HG03378 (cell line): ENCODE measurements at regions not wholly inside any gene's neighbourhood (a gene's known extent, or its start where the extent isn't known, plus 50 kb on each side); places are given as distances from the start of the nearest gene placed in this dataset.
"Not testable (repeated sequence)": the region's sequence is repeated elsewhere in the genome, so short reads cannot be mapped to it uniquely, and the experiment has no call there.

Source experiments
- ATAC-seq: cut with Tn5 transposase; IDR thresholded peaks from one replicate; pipeline ENCODE4 v1.9.1; 2021; ENCODE audit warnings: mild to moderate bottlenecking, moderate library complexity; ENCODE audit not compliant: unreplicated experiment

DNA sequence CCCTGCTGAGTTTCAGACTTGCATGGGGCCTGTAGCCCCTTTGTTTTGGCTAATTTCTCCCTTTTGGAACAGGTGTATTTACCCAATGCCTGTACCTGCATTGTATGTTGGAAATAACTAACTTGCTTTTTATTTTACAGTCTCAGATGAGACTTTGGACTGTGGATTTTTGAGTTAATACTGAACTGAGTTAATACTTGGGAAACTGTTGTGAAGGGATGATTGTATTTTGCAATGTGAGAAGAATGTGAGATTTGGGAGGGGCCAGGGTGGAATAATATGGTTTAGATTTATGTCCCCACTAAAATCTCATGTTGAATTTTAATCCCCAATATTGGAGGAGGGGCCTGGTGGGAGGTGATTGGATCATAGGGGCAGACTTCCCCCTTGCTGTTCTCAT is 99.1 kb upstream of the IRAK1BP1 start:
- ATAC-seq: no peak

DNA sequence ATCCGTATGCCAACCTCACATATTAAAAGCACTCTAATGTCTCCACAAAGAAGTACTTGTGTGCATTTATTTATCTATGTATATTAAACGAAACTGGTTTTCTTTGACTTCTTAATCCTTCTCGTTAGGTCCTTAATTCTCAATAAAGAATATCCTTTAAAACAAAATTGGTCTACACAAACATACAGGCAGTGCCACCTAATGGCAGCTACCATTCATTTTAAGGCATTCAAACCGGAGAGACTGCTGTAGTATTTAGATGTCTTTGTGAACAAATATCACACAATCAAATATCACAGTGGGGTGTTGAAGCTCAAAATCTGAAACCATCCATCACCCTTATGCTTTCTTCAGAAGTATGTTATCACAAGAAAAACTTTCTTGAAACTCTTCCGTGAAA is 96.6 kb upstream of the IRAK1BP1 start:
- ATAC-seq: no peak

DNA sequence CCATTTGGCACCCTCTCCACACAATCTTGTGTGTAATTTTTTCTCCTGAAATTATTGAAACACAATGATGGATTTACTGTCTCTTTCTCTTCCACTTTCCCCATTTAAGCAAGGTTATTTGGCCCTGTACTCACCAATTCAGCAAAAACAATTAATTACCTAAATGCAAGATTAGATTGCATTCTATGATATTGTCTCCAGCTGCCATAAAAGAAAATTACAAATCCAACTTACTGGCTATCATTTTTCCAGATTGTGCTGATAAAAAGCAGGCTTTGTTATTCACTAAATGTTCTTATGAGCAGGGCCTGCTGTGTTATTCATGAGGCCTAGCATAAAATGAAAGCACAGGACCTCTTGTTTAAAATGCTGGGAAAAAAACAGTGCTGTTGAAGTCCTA is 95.8 kb upstream of the IRAK1BP1 start:
- ATAC-seq: no peak

DNA sequence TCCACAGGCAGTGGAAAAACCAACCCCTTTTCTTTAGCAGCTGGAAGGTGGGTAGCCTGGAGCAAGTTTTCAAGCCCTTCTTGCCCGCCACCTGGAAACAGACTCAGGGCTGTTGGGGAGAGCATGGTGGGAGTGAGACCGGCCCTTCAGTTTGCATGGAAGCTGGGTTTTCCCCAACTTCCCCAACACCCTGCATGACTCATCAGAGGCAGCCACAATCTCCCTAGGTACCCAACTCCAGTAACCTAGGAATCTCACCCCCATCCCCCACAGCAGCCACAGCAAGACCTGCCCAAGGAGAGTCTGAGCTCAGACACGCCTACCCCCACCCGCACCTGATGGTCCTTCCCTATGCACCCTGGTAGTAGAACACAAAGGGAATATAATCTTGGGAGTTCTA is 86.3 kb upstream of the IRAK1BP1 start:
- no peak for ATAC-seq

DNA sequence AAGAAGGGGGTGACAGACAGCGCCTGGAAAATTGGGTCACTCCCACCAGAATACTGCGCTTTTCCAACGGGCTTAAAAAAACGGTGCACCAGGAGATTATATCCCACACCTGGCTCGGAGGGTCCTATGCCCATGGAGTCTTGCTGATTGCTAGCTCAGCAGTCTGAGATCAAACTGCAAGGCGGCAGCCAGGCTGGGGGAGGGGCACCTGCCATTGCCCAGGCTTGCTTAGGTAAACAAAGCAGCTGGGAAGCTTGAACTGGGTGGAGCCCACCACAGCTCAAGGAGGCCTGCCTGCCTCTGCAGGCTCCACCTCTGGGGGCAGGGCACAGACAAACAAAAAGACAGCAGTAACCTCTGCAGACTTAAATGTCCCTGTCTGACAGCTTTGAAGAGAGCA is 84.0 kb upstream of the IRAK1BP1 start:
- ATAC-seq: not testable (repeated sequence)

DNA sequence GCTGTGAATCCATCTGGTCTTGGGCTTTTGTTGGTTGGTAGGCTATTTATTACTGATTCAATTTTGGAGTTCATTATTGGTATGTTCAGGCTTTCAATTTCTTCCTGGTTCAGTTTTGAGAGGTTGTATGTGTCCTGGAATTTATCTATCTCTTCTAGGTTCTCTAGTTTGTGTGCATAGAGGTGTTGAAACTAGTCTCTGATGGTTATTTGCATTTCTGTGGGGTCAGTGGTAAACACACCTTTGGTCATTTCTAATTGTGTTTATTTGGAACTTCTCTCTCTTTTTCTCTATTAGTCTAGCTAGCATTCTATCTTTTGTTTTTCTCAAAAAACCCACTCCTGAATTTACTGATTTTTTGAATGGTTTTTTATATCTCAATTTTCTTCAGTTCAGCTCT is 70.1 kb upstream of the IRAK1BP1 start:
- ATAC-seq: no peak

DNA sequence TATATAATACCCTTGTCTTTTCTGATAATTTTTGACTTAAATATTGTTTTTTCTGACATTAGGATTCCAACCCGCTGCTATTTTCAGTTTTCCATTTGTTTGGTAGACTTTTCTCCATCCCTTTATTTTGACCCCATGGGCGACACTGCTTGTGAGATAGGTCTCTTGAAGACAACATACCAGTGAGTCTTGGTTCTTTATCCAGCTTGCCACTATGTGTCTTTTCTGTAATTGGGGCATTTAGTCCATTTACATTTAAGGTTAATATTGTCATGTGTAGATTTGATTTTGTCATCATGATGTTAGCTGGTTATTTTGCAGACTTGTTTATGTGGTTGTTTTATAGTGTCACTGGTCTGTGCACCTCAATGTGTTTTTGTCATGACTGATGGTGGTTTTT is 67.7 kb upstream of the IRAK1BP1 start:
- no peak for ATAC-seq

DNA sequence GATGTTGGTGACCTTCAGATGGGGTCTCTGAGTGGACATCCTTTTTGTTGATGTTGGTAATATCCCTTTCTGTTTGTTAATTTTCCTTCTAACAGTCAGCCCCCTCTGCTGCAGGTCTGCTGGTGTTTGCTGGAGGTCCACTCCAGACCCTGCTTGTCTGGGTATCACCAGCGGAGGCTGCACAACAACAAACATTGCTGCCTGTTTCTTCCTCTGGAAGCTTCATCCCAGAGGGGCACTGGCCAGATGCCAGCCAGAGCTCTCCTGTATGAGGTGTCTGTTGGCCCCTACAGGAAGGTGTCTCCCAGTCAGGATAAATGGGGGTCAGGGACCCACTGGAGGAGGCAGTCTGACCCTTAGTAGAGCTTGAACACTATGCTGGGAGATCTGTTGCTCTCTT is 60.6 kb upstream of the IRAK1BP1 start:
- not testable (repeated sequence) for ATAC-seq

DNA sequence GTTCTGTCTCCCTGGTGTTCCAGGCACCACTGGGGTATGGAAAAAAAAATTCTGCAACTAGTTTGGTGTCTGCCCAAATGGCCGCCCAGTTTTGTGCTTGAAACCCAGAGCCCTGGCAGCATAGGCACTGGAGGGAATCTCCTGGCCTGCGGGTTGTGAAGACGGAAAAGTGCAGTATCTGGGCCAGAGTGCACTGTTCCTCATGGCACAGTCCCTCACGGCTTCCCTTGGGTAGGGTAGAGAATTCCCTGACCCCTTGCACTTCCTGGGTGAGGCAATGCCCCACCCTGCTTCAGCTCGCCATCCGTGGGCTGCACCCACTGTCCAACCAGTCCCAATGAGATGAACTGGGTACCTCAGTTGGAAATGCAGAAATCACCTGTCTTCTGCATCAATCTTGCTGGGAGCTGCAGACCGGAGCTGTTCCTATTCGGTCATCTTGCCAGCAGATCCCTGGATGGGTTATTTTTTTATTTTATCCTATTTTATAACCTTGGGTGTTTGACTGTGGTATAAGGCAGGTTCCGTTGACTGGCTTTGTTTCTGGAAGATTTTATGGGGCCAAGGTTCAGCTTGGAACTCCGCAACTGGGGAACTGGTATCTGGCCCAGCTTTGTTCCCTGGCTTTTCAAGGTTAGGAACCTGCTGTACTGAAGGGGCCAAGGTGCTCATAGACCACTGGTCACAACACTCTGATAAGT is 59.5 kb upstream of the IRAK1BP1 start:
- ATAC-seq: not testable (repeated sequence)

DNA sequence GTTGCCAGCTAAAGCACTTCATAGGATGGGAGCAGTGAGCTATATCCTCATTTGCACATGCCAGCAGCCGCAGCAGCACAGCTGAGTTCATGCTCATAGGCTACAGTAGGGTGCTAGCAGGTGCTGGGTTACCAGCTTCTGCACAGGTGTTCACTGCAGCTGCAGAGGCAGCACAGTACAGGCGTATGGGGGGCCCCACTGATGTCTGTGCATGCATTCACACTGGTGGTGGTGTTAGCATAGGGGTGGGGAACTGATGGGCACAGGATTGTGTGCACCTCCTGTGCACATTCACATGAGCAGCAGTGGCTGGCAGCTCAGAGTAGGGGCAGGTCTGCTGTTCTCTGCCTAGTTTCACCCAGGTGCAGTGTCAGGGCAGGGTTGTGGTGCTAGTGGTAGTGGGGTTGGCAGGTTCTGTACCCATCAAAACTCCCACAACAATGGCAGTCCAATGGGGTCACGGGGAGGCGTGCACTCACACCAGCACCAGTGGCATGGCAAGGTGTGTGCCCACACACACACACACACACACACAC is 58.9 kb upstream of the IRAK1BP1 start:
- no peak for ATAC-seq

DNA sequence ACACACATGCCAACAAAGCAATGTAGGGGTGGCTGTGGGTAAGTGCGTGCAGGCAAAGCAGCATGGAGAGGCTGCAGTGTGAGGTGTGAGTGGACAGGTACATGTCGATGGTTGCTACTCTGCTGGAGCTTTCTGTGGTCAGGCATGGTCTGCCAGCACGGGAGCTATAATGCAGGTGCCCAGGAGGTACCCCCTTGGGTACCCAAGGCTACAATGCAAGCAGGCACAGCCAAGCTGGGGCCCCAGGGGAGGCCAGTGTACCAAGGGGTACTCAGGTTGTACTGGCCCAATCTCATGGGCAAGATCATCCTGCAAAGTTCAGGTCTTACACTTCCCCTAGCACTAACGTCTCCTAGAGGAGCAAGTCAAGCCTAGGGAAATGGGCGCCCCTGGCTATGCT is 58.4 kb upstream of the IRAK1BP1 start:
- no peak for ATAC-seq

DNA sequence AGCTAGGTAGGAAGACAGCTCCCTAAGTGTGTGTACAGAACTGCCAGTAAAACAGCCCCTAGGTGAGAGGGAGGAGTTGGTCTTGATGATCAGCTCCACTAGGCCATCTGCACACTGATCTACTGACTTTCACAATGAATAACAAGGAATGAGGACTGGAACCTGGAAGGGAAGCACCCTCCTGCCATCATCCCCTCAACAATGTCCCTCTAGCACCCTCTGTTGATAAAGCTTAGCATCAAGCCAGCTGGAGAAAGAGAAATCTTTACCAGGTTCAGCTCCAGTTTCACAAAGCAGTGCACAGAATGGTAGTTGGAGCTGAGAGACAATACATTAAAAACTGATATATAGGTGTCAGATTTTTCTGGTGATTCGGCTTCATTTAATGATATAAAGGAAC is 57.2 kb upstream of the IRAK1BP1 start:
- ATAC-seq: peak; percentile 65

DNA sequence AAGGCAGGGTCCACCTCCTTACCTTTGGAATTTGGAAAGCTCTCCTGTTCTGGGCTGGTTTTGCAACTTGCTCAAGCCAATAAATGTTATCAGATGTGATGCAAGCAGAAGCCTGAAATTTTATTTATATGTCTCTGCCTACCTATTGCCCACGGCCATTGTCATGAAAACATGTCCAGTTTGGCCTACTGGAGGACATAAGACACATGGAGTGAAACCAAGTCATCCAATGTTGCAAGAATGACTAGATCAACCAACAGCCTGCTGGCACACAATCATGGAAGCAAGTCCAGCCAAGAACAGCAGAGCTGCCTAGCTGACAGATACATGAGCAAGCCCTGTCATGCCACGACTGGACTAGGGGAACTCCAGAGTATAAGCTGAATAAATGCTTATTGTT is 56.7 kb upstream of the IRAK1BP1 start:
- no peak for ATAC-seq
